ENCODE measurements at regions not wholly inside any gene's neighbourhood (a gene's known extent, or its start where the extent isn't known, plus 50 kb on each side); places are given as distances from the start of the nearest gene placed in this dataset.

- TF ChIP-seq, protein P1, sequence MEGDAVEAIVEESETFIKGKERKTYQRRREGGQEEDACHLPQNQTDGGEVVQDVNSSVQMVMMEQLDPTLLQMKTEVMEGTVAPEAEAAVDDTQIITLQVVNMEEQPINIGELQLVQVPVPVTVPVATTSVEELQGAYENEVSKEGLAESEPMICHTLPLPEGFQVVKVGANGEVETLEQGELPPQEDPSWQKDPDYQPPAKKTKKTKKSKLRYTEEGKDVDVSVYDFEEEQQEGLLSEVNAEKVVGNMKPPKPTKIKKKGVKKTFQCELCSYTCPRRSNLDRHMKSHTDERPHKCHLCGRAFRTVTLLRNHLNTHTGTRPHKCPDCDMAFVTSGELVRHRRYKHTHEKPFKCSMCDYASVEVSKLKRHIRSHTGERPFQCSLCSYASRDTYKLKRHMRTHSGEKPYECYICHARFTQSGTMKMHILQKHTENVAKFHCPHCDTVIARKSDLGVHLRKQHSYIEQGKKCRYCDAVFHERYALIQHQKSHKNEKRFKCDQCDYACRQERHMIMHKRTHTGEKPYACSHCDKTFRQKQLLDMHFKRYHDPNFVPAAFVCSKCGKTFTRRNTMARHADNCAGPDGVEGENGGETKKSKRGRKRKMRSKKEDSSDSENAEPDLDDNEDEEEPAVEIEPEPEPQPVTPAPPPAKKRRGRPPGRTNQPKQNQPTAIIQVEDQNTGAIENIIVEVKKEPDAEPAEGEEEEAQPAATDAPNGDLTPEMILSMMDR (IDR thresholded peaks at IDR 0.05) = no peak
- TF ChIP-seq FOXJ3 (CRISPR knock-in tag; IDR thresholded peaks at IDR 0.05; ENCODE audit: borderline replicate concordance) = no peak
Measured at GRCh38 chr9:3049636-3050035, 205.7 kb upstream of the PUM3 start.

All from WTC11 (cell line).